ENCODE measurements at regions not wholly inside any gene's neighbourhood (a gene's known extent, or its start where the extent isn't known, plus 50 kb on each side); places are given as distances from the start of the nearest gene placed in this dataset.

DNA sequence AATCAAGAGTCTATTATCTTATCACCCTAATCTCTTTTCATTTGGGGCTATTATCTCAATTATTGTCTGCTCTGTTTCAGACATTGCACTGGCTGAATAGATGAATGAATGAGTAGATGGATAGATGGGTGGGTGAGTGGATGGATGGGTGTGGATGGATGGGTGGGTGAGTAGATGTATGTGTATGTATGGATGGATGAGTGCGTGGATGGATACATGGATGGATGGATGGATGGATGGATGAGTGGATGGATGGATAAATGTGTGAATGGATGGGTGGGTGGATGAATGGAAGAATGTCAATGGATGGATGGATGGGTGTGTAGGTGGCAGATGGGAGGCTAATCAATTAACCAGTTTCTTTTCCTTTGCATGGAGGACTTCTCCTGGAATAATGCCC lies 301.7 kb downstream of the NSG2 start:
- TF ChIP-seq, protein P1, sequence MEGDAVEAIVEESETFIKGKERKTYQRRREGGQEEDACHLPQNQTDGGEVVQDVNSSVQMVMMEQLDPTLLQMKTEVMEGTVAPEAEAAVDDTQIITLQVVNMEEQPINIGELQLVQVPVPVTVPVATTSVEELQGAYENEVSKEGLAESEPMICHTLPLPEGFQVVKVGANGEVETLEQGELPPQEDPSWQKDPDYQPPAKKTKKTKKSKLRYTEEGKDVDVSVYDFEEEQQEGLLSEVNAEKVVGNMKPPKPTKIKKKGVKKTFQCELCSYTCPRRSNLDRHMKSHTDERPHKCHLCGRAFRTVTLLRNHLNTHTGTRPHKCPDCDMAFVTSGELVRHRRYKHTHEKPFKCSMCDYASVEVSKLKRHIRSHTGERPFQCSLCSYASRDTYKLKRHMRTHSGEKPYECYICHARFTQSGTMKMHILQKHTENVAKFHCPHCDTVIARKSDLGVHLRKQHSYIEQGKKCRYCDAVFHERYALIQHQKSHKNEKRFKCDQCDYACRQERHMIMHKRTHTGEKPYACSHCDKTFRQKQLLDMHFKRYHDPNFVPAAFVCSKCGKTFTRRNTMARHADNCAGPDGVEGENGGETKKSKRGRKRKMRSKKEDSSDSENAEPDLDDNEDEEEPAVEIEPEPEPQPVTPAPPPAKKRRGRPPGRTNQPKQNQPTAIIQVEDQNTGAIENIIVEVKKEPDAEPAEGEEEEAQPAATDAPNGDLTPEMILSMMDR (IDR thresholded peaks at IDR 0.05): no peak
- TF ChIP-seq POLR2A (IDR thresholded peaks at IDR 0.05): no peak

Measured in body of pancreas (tissue), 4 donors.